OCI-LY3 (cell line): ENCODE measurements at regions not wholly inside any gene's neighbourhood (a gene's known extent, or its start where the extent isn't known, plus 50 kb on each side); places are given as distances from the start of the nearest gene placed in this dataset.

ENCODE experiments used
- H2AFZ ChIP-seq: fragments of 200-600, 300-600 bp; shearing (Covaris generic); 2 replicates; pipeline ENCODE4 v1.6.0; 2014; ENCODE audit warnings: antibody characterized with exemption, low read depth, low read length
- H3K27ac ChIP-seq: fragments of 200-600, 300-600 bp; sonication (generic); 2 replicates; pipeline ENCODE4 v1.5.1; 2014; ENCODE audit warnings: mild to moderate bottlenecking, low read length, moderate library complexity, mixed read lengths
- H3K27me3 ChIP-seq: fragments of 200-600, 300-600 bp; sonication (generic); 2 replicates; pipeline ENCODE4 v1.6.1; 2014; ENCODE audit warnings: low read depth, low read length, mixed read lengths
- H3K36me3 ChIP-seq: fragments of 200-600, 300-600 bp; sonication (generic); replicated peaks from 2 replicates; pipeline ENCODE3; 2014; ENCODE audit warnings: low read depth, low read length, mixed read lengths
- H3K4me1 ChIP-seq: fragments of 300-600, 200-600 bp; sonication (generic); 2 replicates; pipeline ENCODE4 v1.6.1; 2014; ENCODE audit warnings: low read length, mixed read lengths
- H3K4me2 ChIP-seq: fragments of 200-600, 300-600 bp; sonication (generic); 2 replicates; pipeline ENCODE4 v1.6.1; 2014; ENCODE audit warnings: low read length, mixed read lengths
- H3K4me3 ChIP-seq: fragments of 300-600, 200-600 bp; sonication (generic); 2 replicates; pipeline ENCODE4 v1.5.1; 2014; ENCODE audit warnings: antibody characterized with exemption, mild to moderate bottlenecking, low read length, moderate library complexity
- H3K79me2 ChIP-seq: fragments of 300-600, 200-600 bp; shearing (Covaris generic); 2 replicates; pipeline ENCODE4 v1.6.1; 2014; ENCODE audit warnings: mild to moderate bottlenecking, low read length, mixed read lengths
- H3K9ac ChIP-seq: fragments of 300-600, 200-600 bp; shearing (Covaris generic); 2 replicates; pipeline ENCODE4 v1.6.0; 2014; ENCODE audit warnings: mild to moderate bottlenecking, low read length, moderate library complexity
- H3K9me3 ChIP-seq: fragments of 200-600, 300-600 bp; shearing (Covaris generic); 2 replicates; pipeline ENCODE4 v1.6.1; 2014; ENCODE audit warnings: low read length, mixed read lengths; ENCODE audit not compliant: insufficient read depth
- H4K20me1 ChIP-seq: fragments of 200-600, 300-600 bp; sonication (generic); 2 replicates; pipeline ENCODE4 v1.6.1; 2016; ENCODE audit warnings: low read length, mixed read lengths; ENCODE audit not compliant: insufficient read depth
- EZH2phosphoT487 ChIP-seq: fragments of 200-600 bp; shearing (Covaris generic); IDR thresholded peaks from 2 replicates; pipeline ENCODE4 v1.6.1; 2018; ENCODE audit warnings: antibody characterized with exemption, mixed run types, low read depth
- TF ChIP-seq, protein P1 (sequence below): fragments of 200-600, 300-600 bp; sonication (generic); IDR thresholded peaks from 2 replicates; pipeline ENCODE4 v1.5.1; 2014; ENCODE audit warnings: antibody characterized with exemption, low read length, low read depth

DNA sequence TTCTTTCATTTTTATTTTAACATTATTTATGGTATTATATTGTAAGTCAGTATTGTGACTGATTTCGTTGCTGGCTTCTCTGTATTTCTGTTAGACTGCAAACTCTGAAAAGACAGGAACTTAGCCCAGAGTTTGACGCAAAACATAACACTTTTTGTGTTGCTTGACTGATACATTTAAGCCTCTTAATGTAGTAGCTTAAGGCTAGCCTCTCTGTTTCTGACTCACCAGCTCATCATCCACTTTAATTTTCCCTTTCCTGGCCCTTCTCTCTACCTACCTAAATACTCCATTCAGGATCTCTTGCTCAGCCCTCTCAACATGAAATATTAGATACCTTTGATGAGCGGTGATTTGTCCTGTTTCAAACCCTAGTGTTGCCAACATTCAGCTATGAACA lies 420.6 kb downstream of the LRFN5 start:
- TF ChIP-seq EZH2phosphoT487 = no peak
- TF ChIP-seq, protein P1, sequence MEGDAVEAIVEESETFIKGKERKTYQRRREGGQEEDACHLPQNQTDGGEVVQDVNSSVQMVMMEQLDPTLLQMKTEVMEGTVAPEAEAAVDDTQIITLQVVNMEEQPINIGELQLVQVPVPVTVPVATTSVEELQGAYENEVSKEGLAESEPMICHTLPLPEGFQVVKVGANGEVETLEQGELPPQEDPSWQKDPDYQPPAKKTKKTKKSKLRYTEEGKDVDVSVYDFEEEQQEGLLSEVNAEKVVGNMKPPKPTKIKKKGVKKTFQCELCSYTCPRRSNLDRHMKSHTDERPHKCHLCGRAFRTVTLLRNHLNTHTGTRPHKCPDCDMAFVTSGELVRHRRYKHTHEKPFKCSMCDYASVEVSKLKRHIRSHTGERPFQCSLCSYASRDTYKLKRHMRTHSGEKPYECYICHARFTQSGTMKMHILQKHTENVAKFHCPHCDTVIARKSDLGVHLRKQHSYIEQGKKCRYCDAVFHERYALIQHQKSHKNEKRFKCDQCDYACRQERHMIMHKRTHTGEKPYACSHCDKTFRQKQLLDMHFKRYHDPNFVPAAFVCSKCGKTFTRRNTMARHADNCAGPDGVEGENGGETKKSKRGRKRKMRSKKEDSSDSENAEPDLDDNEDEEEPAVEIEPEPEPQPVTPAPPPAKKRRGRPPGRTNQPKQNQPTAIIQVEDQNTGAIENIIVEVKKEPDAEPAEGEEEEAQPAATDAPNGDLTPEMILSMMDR = no peak
- H3K4me1 ChIP-seq = peaks cover 22% of the 10 kb centered on the region
- H3K79me2 ChIP-seq = no peaks in the 10 kb centered on the region
- no peaks in the 10 kb centered on the region for H3K36me3 ChIP-seq
- no peak overlapping the region for H3K4me3 ChIP-seq
- H3K9ac ChIP-seq = no peak overlapping the region
- no peaks in the 10 kb centered on the region for H4K20me1 ChIP-seq
- no peak overlapping the region for H3K27ac ChIP-seq
- 0 out of 2 replicates have a peak, but pooled peaks cover 4% of the 10 kb centered on the region for H3K9me3 ChIP-seq
- no peak overlapping the region for H3K4me2 ChIP-seq
- H3K27me3 ChIP-seq = no peaks in the 10 kb centered on the region
- no peak overlapping the region for H2AFZ ChIP-seq

DNA sequence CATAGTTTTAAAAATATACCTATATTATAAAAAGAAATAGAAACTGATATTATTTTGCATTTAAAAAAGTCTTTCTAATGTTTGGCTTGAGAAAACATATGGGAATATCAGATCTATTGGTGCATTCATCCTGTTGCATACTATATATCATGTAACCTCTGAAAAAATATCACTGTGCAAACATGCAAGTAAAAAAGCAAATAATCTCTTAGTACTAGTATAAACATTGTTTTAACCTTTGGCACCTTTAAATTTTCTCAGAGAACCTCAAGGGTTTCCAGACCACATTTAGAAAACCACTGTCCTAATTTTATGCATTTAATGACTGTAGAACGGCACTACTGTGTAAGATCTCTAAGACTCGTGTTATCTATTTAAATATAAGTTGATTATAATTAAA lies 416.8 kb downstream of the LRFN5 start:
- TF ChIP-seq, protein P1 = no peak
- no peak for TF ChIP-seq EZH2phosphoT487
- Histone ChIP-seq H3K27me3 (no peaks in the 10 kb centered on the region), H3K4me3 (no peak overlapping the region), H4K20me1 (no peaks in the 10 kb centered on the region), H3K4me1 (peaks cover 37% of the 10 kb centered on the region), H3K9me3 (peaks cover 8% of the 10 kb centered on the region; the same call in 1 of the 2 replicates), H3K36me3 (peaks cover 5% of the 10 kb centered on the region), H3K4me2 (no peak overlapping the region), H3K79me2 (no peaks in the 10 kb centered on the region), H3K9ac (no peak overlapping the region), H2AFZ (no peak overlapping the region), H3K27ac (no peak overlapping the region)

DNA sequence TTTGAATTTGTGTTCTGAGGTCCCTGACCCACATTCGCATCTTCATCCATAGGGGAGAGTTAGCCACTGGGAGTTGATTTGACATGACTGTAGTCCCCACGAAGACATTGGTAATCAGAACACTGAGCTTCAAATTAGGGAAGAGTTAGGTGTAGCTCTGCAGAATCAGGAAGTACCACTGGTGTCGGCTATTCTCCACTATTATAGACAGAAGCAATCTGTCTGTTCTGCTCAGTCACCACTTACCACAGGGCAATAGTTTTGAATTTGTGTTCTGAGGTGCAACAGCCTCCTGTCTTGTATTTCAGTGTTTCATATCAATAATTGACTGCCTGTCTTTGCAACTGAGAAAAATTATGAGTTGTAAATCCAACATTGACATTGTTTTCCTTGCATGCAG lies 407.6 kb downstream of the LRFN5 start:
- peak overlapping the region; percentile 35; the same call in 1 of the 2 replicates for H2AFZ ChIP-seq
- no peaks in the 10 kb centered on the region for H3K27me3 ChIP-seq
- H3K4me1 ChIP-seq = peaks cover 25% of the 10 kb centered on the region
- no peaks in the 10 kb centered on the region for H4K20me1 ChIP-seq
- H3K4me2 ChIP-seq = no peak overlapping the region
- H3K9me3 ChIP-seq = peaks cover 4% of the 10 kb centered on the region; the same call in 1 of the 2 replicates
- H3K36me3 ChIP-seq = peaks cover 14% of the 10 kb centered on the region
- TF ChIP-seq EZH2phosphoT487 = no peak
- TF ChIP-seq, protein P1 = no peak
- H3K4me3 ChIP-seq = no peak overlapping the region
- H3K27ac ChIP-seq = no peak overlapping the region
- no peaks in the 10 kb centered on the region for H3K79me2 ChIP-seq
- no peak overlapping the region for H3K9ac ChIP-seq

DNA sequence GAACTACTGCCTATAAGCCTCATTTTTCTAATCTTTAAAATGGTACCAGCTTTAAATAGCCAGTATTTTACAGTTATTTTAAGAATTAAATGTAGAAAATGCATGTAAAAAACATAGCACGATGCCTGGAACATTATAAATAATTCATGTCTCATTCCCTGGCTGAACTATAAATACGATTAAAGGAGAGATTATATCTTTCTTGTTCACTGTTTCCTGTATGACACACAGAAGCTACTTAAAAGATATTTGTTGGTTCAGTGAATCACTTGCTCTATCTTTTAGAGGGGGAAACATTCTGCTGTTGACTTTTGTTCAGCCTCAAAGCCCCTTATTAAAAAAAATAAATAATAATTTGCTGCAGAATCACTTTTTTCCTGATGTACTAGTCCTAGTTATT lies 406.9 kb downstream of the LRFN5 start:
- no peak overlapping the region for H3K4me3 ChIP-seq
- no peak overlapping the region for H3K4me2 ChIP-seq

More for the DNA sequence above, 406.9 kb downstream of the LRFN5 start:
- peaks cover 4% of the 10 kb centered on the region; the same call in 1 of the 2 replicates for H3K9me3 ChIP-seq
- TF ChIP-seq EZH2phosphoT487 = no peak
- TF ChIP-seq, protein P1 = no peak
- no peaks in the 10 kb centered on the region for H3K27me3 ChIP-seq
- no peaks in the 10 kb centered on the region for H3K79me2 ChIP-seq
- peaks cover 25% of the 10 kb centered on the region for H3K4me1 ChIP-seq
- no peak overlapping the region for H3K27ac ChIP-seq
- H4K20me1 ChIP-seq = no peaks in the 10 kb centered on the region
- peaks cover 14% of the 10 kb centered on the region for H3K36me3 ChIP-seq
- no peak overlapping the region for H3K9ac ChIP-seq
- H2AFZ ChIP-seq = no peak overlapping the region
